Hepatocyte (in vitro differentiated cells): ENCODE measurements at regions not wholly inside any gene's neighbourhood (a gene's known extent, or its start where the extent isn't known, plus 50 kb on each side); places are given as distances from the start of the nearest gene placed in this dataset.

Source experiments
- DNase-seq: peaks from one replicate; pipeline ENCODE4 v3.0.0-alpha.2; 2016; ENCODE audit warnings: low spot score
- H2AFZ ChIP-seq: fragments of 200-600 bp; sonication (generic); 2 replicates; pipeline ENCODE4 v1.6.0; 2016; ENCODE audit warnings: antibody characterized with exemption, mild to moderate bottlenecking
- H3K27ac ChIP-seq: fragments of 200-600 bp; sonication (generic); 2 replicates; pipeline ENCODE4 v1.5.1; 2016; ENCODE audit warnings: mild to moderate bottlenecking
- H3K27me3 ChIP-seq: fragments of 200-600 bp; sonication (generic); 2 replicates; pipeline ENCODE4 v1.6.1; 2016
- H3K36me3 ChIP-seq: fragments of 200-600 bp; sonication (generic); replicated peaks from 2 replicates; pipeline ENCODE4 v1.5.1; 2016; ENCODE audit warnings: low read depth; ENCODE audit not compliant: insufficient read depth
- H3K4me1 ChIP-seq: fragments of 200-600 bp; sonication (generic); 2 replicates; pipeline ENCODE4 v1.5.1; 2016; ENCODE audit warnings: mild to moderate bottlenecking, moderate library complexity; ENCODE audit not compliant: insufficient read depth
- H3K4me2 ChIP-seq: fragments of 200-600 bp; sonication (generic); 2 replicates; pipeline ENCODE4 v1.6.0; 2016
- H3K4me3 ChIP-seq: fragments of 200-600 bp; sonication (generic); 2 replicates; pipeline ENCODE4 v1.5.1; 2016; ENCODE audit warnings: mild to moderate bottlenecking
- H3K79me2 ChIP-seq: fragments of 200-600 bp; sonication (generic); 2 replicates; pipeline ENCODE4 v1.6.0; 2017; ENCODE audit warnings: mild to moderate bottlenecking
- H3K9me2 ChIP-seq: fragments of 200-600 bp; sonication (generic); replicated peaks from 2 replicates; pipeline ENCODE4 v1.6.0; 2017; ENCODE audit warnings: mild to moderate bottlenecking; ENCODE audit not compliant: insufficient read depth
- H3K9me3 ChIP-seq: fragments of 200-600 bp; sonication (generic); 2 replicates; pipeline ENCODE4 v1.5.1; 2016; ENCODE audit warnings: low read depth, mild to moderate bottlenecking
- H4K20me1 ChIP-seq: fragments of 200-600 bp; sonication (generic); 2 replicates; pipeline ENCODE4 v1.6.0; 2016; ENCODE audit warnings: mild to moderate bottlenecking; ENCODE audit not compliant: insufficient read depth, poor library complexity, severe bottlenecking
- CTCF ChIP-seq: fragments of 200-600 bp; sonication (generic); IDR thresholded peaks from 2 replicates; pipeline ENCODE4 v1.5.1; 2016; ENCODE audit warnings: antibody characterized with exemption, mild to moderate bottlenecking; ENCODE audit not compliant: poor library complexity
- EZH2 ChIP-seq: fragments of 200-600 bp; sonication (generic); IDR thresholded peaks from 2 replicates; pipeline ENCODE4 v1.6.1; 2016; ENCODE audit warnings: antibody characterized with exemption, mild to moderate bottlenecking, borderline replicate concordance
- EZH2phosphoT487 ChIP-seq: fragments of 200-600 bp; sonication (generic); IDR thresholded peaks from one replicate; pipeline ENCODE4 v1.6.1; 2018; ENCODE audit warnings: antibody characterized with exemption, mild to moderate bottlenecking, low read depth, moderate library complexity; ENCODE audit not compliant: unreplicated experiment, severe bottlenecking
- WGBS: methylation state at CpG from one replicate; pipeline ENCODE4 v1.1.6; 2016; ENCODE audit warnings: low lambda C conversion rate; ENCODE audit errors: missing lambda C conversion rate; 5-methylcytosine and 5-hydroxymethylcytosine counted together

GRCh38 chr5:155263381-155263780 lies 249.8 kb downstream of the KIF4B start:
- Histone ChIP-seq H3K9me3 (no peaks in the 10 kb centered on the region), H3K27ac (no peak overlapping the region), H3K4me3 (no peak overlapping the region), H3K9me2 (no peaks in the 10 kb centered on the region), H3K4me2 (no peak overlapping the region), H4K20me1 (no peaks in the 10 kb centered on the region), H3K79me2 (no peaks in the 10 kb centered on the region), H2AFZ (no peak overlapping the region), H3K4me1 (no peaks in the 10 kb centered on the region), H3K27me3 (peaks cover 15% of the 10 kb centered on the region), H3K36me3 (no peaks in the 10 kb centered on the region)
- WGBS, result 92% methylated on average over 2 of the region's 2 CpGs
- TF ChIP-seq EZH2, result no peak
- no peak for DNase-seq

DNA sequence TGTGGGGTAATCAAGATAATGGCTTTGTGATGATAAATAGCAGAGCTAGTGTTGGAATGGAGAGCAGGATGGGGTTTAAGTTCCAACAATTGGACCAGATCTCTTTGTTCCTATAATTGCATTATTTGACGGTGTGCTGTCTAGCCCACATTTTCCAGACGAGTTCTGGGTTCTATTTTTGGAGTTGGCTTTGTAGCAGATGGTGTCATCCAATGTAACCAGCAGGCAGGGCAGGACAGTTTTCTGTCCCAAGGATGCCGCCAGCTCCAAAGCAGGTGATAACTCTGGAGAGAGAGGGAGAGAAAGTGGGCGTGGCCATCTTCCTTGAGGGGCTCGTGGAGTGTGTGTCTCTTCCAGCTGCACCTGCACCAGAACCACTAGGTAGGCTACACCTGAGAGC lies 251.3 kb downstream of the KIF4B start:
- H3K27ac ChIP-seq, result no peak overlapping the region
- no peaks in the 10 kb centered on the region for H4K20me1 ChIP-seq
- no peaks in the 10 kb centered on the region for H3K9me3 ChIP-seq
- H3K9me2 ChIP-seq, result no peaks in the 10 kb centered on the region
- H3K4me2 ChIP-seq, result no peak overlapping the region
- no peak overlapping the region for H2AFZ ChIP-seq
- H3K4me1 ChIP-seq, result no peaks in the 10 kb centered on the region
- H3K27me3 ChIP-seq, result peaks cover 15% of the 10 kb centered on the region
- no peak overlapping the region for H3K4me3 ChIP-seq
- 80% methylated on average over 5 of the region's 5 CpGs for WGBS
- H3K79me2 ChIP-seq, result no peaks in the 10 kb centered on the region
- H3K36me3 ChIP-seq, result no peaks in the 10 kb centered on the region
- TF ChIP-seq CTCF (no peak), EZH2 (no peak), EZH2phosphoT487 (no peak)
- no peak for DNase-seq

DNA sequence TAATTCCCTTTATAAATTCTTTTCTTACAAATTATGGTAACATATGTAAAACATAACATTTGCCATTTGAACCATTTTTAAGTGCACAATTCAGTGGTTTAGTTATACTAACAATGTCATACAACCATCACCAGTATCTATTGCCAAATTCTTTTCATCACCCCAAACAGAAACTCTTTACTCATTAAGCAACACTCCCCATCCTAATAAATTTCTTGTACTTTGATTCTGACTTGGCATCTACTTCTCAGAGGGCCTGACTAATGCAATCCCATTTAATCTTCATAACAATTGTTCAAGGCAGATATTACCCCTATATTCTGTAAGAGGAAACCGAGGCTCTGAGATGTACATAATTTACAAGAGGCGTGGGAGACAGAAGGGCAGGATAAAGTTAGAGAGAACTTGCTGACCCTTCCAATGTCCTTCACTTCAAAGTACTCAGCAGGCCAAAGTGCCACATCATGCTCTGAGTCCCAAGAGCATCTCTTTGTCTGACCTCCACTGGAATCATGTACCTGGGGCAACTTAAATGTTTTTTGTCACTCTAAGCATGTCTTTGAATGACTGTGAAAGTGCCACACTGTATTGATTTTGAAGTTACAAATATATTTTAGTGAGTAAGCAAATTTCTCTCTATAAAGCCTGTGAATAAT lies 255.3 kb downstream of the KIF4B start:
- no peak for DNase-seq
- no peaks in the 10 kb centered on the region for H3K9me3 ChIP-seq
- H3K27me3 ChIP-seq, result peaks cover 6% of the 10 kb centered on the region
- H2AFZ ChIP-seq, result no peak overlapping the region
- no peaks in the 10 kb centered on the region for H3K36me3 ChIP-seq
- WGBS, result 79% methylated on average over 2 of the region's 2 CpGs
- TF ChIP-seq EZH2phosphoT487 (no peak), CTCF (no peak), EZH2 (no peak)
- H3K4me2 ChIP-seq, result no peak overlapping the region
- no peaks in the 10 kb centered on the region for H3K4me1 ChIP-seq
- no peak overlapping the region for H3K27ac ChIP-seq
- no peaks in the 10 kb centered on the region for H3K9me2 ChIP-seq
- no peaks in the 10 kb centered on the region for H3K79me2 ChIP-seq
- no peaks in the 10 kb centered on the region for H4K20me1 ChIP-seq
- H3K4me3 ChIP-seq, result no peak overlapping the region

DNA sequence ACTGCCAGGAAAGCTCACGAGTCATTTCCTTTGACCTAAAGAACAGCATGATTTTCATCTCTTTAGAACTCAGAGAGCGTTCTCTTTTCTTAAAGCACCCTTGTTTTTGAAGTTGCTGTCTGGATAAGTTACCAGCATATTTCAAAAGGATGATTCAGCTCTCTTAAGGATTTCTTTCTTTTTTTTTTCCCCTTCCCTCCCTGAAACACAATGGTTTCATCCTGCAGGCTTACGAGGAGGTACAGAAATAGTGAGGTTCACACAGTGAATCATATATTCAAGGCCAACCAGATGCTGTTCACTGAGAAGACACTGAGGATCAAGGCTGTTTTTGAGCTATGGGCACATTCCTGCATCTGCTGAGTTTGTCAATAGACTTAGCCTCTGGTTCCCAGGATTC lies 257.2 kb downstream of the KIF4B start:
- 51% methylated on average over 3 of the region's 3 CpGs for WGBS
- H3K36me3 ChIP-seq, result no peaks in the 10 kb centered on the region
- H3K4me1 ChIP-seq, result no peaks in the 10 kb centered on the region
- no peaks in the 10 kb centered on the region for H3K9me3 ChIP-seq
- no peaks in the 10 kb centered on the region for H4K20me1 ChIP-seq
- H3K9me2 ChIP-seq, result no peaks in the 10 kb centered on the region
- no peak overlapping the region for H3K27ac ChIP-seq
- TF ChIP-seq CTCF (no peak), EZH2 (no peak), EZH2phosphoT487 (no peak)
- H3K27me3 ChIP-seq, result peaks cover 4% of the 10 kb centered on the region
- H2AFZ ChIP-seq, result no peak overlapping the region
- DNase-seq, result no peak
- no peak overlapping the region for H3K4me2 ChIP-seq
- H3K4me3 ChIP-seq, result no peak overlapping the region
- no peaks in the 10 kb centered on the region for H3K79me2 ChIP-seq
